Effector memory CD8-positive, alpha-beta T cell (primary cell): ENCODE measurements at regions not wholly inside any gene's neighbourhood (a gene's known extent, or its start where the extent isn't known, plus 50 kb on each side); places are given as distances from the start of the nearest gene placed in this dataset.

Experiments used
- ATAC-seq: fragments of 150-1000 bp; cut with Tn5 transposase; replicated peaks from 2 replicates; pipeline ENCODE4 v1.10.0; 2021; ENCODE audit warnings: mild to moderate bottlenecking, moderate library complexity
- DNase-seq, 3 experiments: peaks; one replicate each; pipeline ENCODE4 v3.0.0; 2021
- H3K27ac Mint-ChIP-seq, 2 donors: one replicate each; pipeline ENCODE4 v1.8.0; 2022; ENCODE audit warnings: mild to moderate bottlenecking in 2 of 2, mixed read lengths in 2 of 2, moderate library complexity in 2 of 2
- H3K27me3 Mint-ChIP-seq, 2 donors: one replicate each; pipeline ENCODE4 v1.8.0; 2022; ENCODE audit warnings: mixed read lengths in 2 of 2
- H3K36me3 Mint-ChIP-seq: one replicate; pipeline ENCODE4 v1.8.0; 2022; ENCODE audit warnings: mild to moderate bottlenecking, moderate library complexity, mixed read lengths; ENCODE audit not compliant: insufficient read depth
- H3K4me1 Mint-ChIP-seq, 2 donors: one replicate each; pipeline ENCODE4 v1.8.0; 2022; ENCODE audit warnings: low read depth in 2 of 2, mixed read lengths in 2 of 2
- H3K4me3 Mint-ChIP-seq, 2 donors: one replicate each; pipeline ENCODE4 v1.8.0; 2022; ENCODE audit warnings: mild to moderate bottlenecking in 2 of 2, mixed read lengths in 2 of 2, moderate library complexity in 2 of 2
- H3K9me3 Mint-ChIP-seq, 2 donors: one replicate each; pipeline ENCODE4 v1.8.0; 2022; ENCODE audit warnings: mixed read lengths in 2 of 2

- no peaks in the 10 kb centered on the region for H3K9me3 Mint-ChIP-seq
- H3K4me1 Mint-ChIP-seq = peaks cover 7 to 12% of the 10 kb centered on the region in 2 donors
- H3K4me3 Mint-ChIP-seq = no peak overlapping the region
- H3K27me3 Mint-ChIP-seq = no peaks in the 10 kb centered on the region
- ATAC-seq = no peak
- H3K36me3 Mint-ChIP-seq = peaks cover 4% of the 10 kb centered on the region
- no peak overlapping the region for H3K27ac Mint-ChIP-seq
- DNase-seq = no peak
These were observed 51.4 kb upstream of the ITM2B start for GRCh38 chr13:48181482-48182145.

DNA sequence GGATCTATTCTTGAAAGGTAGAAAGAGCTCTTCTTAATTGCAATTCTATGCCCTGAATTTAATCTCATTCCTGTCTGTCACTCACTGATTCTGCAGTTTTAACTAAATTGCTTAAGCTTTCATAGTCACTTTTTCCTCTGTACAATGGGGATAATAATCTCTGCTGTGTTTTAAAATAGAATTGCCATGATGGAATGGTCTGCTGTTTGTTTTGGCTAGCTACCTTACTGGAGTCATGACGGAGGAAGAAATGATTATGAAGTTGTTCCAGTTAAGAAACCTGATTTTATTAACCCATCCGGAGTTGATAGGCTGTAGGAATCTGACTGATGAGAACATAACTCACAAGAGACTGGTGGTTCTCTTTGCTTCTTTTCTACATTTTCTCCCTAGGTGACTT, 54.9 kb upstream of the ITM2B start:
- Mint-ChIP-seq H3K4me3 (no peak overlapping the region), H3K4me1 (peaks cover 0 to 1% of the 10 kb centered on the region in 2 donors), H3K9me3 (no peaks in the 10 kb centered on the region), H3K27ac (no peak overlapping the region), H3K36me3 (no peaks in the 10 kb centered on the region), H3K27me3 (no peaks in the 10 kb centered on the region)
- DNase-seq = no peak
- ATAC-seq = no peak

GRCh38 chr13:48176781-48177180, 56.2 kb upstream of the ITM2B start:
- DNase-seq (no peak), ATAC-seq (no peak)
- Mint-ChIP-seq H3K27ac (peak overlapping the region in 1 of 2 donors; percentile 33), H3K9me3 (no peaks in the 10 kb centered on the region), H3K4me1 (peaks cover 0 to 1% of the 10 kb centered on the region in 2 donors), H3K27me3 (no peaks in the 10 kb centered on the region), H3K4me3 (no peak overlapping the region), H3K36me3 (no peaks in the 10 kb centered on the region)

GRCh38 chr13:48175185-48175584, 57.8 kb upstream of the ITM2B start:
- Mint-ChIP-seq H3K27ac (no peak overlapping the region), H3K4me1 (no peaks in the 10 kb centered on the region), H3K4me3 (no peak overlapping the region), H3K9me3 (no peaks in the 10 kb centered on the region), H3K36me3 (no peaks in the 10 kb centered on the region), H3K27me3 (no peaks in the 10 kb centered on the region)
- ATAC-seq (no peak), DNase-seq (no peak)

- DNase-seq (no peak), ATAC-seq (no peak)
- Mint-ChIP-seq H3K27ac (no peak overlapping the region), H3K9me3 (no peaks in the 10 kb centered on the region), H3K27me3 (no peaks in the 10 kb centered on the region), H3K4me1 (no peaks in the 10 kb centered on the region), H3K36me3 (no peaks in the 10 kb centered on the region), H3K4me3 (no peak overlapping the region)
These were observed 65.1 kb upstream of the ITM2B start for GRCh38 chr13:48167866-48168265.

DNA sequence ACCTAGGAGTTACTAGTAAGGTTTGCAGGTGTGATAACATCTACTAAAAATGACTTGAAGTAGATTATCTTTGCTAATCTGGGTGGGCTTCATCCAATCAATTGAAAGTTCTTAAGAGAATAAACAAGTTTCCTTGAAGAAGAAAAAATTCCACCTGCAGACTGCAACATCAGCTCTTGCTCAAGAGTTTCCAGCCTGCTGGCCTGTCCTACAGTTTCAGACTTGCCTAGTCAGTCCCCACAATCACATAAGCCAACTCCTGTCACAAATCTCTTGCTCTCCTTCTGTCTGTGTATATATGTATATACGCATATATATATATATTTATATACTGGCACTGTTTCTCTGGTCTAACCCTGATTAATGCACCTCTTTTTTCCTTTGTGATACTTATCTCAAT, 67.3 kb upstream of the ITM2B start:
- H3K4me1 Mint-ChIP-seq = peaks cover 0 to 2% of the 10 kb centered on the region in 2 donors
- no peak overlapping the region for H3K4me3 Mint-ChIP-seq
- ATAC-seq (no peak), DNase-seq (no peak)
- H3K9me3 Mint-ChIP-seq = no peaks in the 10 kb centered on the region
- H3K36me3 Mint-ChIP-seq = no peaks in the 10 kb centered on the region
- no peak overlapping the region for H3K27ac Mint-ChIP-seq
- H3K27me3 Mint-ChIP-seq = no peaks in the 10 kb centered on the region

- Mint-ChIP-seq H3K27me3 (no peaks in the 10 kb centered on the region), H3K36me3 (no peaks in the 10 kb centered on the region), H3K4me1 (peaks cover 0 to 6% of the 10 kb centered on the region in 2 donors), H3K9me3 (no peaks in the 10 kb centered on the region), H3K27ac (no peak overlapping the region), H3K4me3 (no peak overlapping the region)
- ATAC-seq (no peak), DNase-seq (no peak)
These were observed 67.9 kb upstream of the ITM2B start for GRCh38 chr13:48165063-48165462.

DNA sequence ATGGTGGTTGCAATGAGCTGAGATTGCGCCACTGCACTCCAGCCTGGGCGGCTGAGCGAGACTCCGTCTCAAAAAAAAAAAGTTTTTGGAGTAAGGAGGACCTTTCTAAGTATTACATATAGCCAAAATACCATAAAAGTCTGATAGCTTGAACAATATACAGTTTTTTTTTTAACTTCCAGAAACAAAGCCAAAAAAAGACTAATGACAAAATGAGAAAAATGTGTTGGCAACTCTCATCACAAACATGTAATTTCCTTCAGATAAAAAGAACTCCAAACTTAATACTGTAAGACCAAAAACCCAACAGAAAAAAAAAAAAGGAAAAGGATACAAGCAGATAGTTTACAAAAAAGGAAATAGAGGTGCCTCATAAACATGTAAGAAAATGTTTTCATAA, 68.2 kb upstream of the MED4 start:
- Mint-ChIP-seq H3K9me3 (no peaks in the 10 kb centered on the region), H3K4me1 (peaks cover 2 to 10% of the 10 kb centered on the region in 2 donors), H3K4me3 (no peak overlapping the region), H3K27ac (no peak overlapping the region), H3K36me3 (no peaks in the 10 kb centered on the region), H3K27me3 (no peaks in the 10 kb centered on the region)
- no peak for DNase-seq
- ATAC-seq = no peak

DNA sequence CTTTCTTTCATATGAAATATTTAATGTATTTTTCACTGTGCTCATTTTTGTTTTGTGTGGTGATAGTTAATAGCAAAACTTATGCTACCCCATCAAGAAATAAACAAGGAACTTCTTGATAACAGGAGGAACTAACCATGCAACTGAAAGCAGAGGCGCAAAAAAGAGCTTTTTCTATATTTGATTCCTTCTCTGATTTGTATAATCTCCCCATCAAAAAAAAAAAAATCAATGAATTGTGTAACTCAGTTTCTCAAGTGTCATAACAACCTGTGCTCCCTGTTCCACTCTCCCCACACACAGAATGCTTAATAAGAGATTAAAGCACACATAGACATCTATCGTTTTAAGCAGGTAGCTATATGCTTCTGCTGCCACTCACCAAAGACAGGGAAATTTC, 67.3 kb upstream of the MED4 start:
- DNase-seq = no peak
- Mint-ChIP-seq H3K4me3 (no peak overlapping the region), H3K27me3 (no peaks in the 10 kb centered on the region), H3K36me3 (no peaks in the 10 kb centered on the region), H3K27ac (peak overlapping the region; percentile 3 to 11), H3K4me1 (peaks cover 2 to 11% of the 10 kb centered on the region in 2 donors), H3K9me3 (no peaks in the 10 kb centered on the region)
- no peak for ATAC-seq

DNA sequence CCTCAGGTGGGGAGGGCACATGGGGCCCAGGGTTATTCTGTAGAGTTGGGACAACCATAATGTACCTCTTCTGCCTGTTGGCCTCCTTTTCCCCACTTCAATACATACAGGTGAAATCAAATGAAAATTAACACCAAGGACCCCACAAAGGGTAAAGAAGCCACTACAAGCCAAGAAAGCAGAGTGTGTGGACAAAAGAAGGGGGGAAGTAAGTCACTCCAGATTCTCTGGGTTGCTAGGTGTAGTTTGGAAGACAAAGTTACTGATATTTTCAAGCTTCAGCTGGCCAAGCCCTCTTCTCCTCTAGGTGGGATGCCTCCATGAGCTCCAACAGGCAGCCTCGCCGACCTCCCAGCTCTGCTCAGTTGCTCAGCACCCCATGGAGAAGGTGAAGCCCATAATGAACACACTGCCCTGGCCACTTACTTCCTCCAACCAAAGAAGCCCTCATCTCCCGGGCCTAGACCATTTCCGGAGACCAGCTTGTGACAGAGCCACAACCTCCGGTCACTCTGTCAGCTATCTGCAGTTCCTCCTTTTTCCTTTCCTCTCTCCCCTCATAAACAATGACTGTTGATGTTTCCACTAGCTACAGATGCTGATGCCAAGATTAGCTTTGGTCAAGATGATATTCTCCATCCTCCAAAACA, 66.8 kb upstream of the MED4 start:
- Mint-ChIP-seq H3K36me3 (no peaks in the 10 kb centered on the region), H3K4me3 (no peak overlapping the region), H3K27ac (no peak overlapping the region), H3K4me1 (peaks cover 2 to 11% of the 10 kb centered on the region in 2 donors), H3K27me3 (no peaks in the 10 kb centered on the region), H3K9me3 (no peaks in the 10 kb centered on the region)
- no peak for ATAC-seq
- no peak for DNase-seq

DNA sequence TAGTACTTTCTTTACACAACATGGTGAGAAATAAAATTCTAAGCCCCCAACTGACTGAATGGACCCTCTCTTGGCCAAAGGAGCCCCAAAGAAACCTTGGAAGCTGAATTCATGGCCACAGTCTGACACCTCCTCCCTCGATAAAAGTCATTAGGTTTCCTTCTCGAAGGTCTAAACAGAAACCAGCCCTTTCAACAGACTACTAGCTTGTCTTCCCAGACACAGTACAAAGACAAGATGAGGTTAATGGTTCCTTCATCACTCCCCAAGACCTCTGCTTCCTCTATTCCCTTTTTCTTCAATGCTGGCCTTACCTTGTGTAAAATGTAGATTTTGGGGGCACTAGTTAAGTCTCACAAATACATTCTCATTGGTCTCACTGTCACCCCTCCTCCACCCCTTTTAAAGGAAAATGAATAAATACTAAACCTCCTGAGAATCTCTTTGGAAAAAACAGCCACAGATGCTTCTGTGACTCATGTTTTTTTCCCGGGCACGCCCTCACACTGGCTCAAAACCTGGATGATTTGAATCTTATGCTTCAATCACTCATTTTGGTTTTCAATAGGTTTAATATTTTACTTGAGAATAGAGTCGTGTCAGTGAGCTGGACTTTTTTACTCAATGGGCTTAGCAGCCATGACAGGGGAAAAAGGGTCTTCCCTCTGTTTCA, 65.8 kb upstream of the MED4 start:
- H3K4me1 Mint-ChIP-seq = peaks cover 6 to 18% of the 10 kb centered on the region in 2 donors
- ATAC-seq (no peak), DNase-seq (no peak)
- H3K4me3 Mint-ChIP-seq = no peak overlapping the region
- peak overlapping the region in 1 of 2 donors; percentile 6 for H3K27ac Mint-ChIP-seq
- no peaks in the 10 kb centered on the region for H3K9me3 Mint-ChIP-seq
- peaks cover 4% of the 10 kb centered on the region for H3K36me3 Mint-ChIP-seq
- no peaks in the 10 kb centered on the region for H3K27me3 Mint-ChIP-seq

DNA sequence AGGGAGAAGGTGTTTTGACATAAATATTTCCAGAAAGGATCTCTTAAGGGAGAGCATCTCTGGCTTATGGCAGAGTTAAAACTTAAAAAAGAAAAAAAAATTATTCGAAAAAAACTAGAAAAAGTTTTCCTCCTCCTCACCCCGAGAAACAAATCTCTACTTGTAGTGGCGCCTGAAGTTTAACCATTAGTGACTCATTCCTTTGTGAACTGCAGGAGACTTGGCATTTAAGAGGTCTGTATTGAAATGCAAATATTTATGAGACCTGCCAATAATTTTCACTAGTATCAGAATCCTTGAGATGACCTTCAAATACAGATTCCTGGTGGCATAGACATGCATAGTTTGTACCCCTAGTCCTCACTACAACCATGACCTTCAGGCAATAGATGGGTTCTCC, 64.9 kb upstream of the MED4 start:
- DNase-seq = no peak
- Mint-ChIP-seq H3K27ac (peak overlapping the region in 1 of 2 donors; percentile 6), H3K36me3 (peaks cover 14% of the 10 kb centered on the region), H3K9me3 (no peaks in the 10 kb centered on the region), H3K27me3 (no peaks in the 10 kb centered on the region), H3K4me1 (peaks cover 12 to 28% of the 10 kb centered on the region in 2 donors), H3K4me3 (no peak overlapping the region)
- ATAC-seq = no peak

- DNase-seq (no peak), ATAC-seq (no peak)
- Mint-ChIP-seq H3K9me3 (no peaks in the 10 kb centered on the region), H3K4me1 (peaks cover 14 to 32% of the 10 kb centered on the region in 2 donors), H3K27ac (no peak overlapping the region), H3K36me3 (peaks cover 17% of the 10 kb centered on the region), H3K4me3 (no peak overlapping the region), H3K27me3 (no peaks in the 10 kb centered on the region)
These were observed 64.5 kb upstream of the MED4 start for GRCh38 chr13:48159401-48159800.

DNA sequence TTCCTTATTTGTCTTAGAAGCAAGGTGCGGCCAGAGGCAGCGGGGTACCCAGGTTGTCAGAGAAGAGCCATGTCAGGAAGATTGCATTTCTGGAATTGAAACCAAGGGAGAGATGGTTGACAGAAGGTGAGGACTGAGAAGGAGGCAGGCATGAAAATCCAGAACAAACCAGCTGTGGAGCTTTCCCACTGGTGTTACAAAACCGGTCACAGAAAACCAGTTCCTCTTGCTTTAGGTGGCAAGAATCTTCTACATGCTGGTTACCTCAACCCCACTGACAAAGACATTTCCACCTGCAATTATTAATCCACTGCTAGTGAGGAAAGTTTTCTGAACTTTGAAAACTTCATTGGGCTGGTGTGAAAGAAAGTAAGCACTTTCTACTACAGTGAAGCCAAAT, 64.0 kb upstream of the MED4 start:
- Mint-ChIP-seq H3K27ac (no peak overlapping the region), H3K4me1 (peaks cover 18 to 37% of the 10 kb centered on the region in 2 donors), H3K4me3 (no peak overlapping the region), H3K27me3 (no peaks in the 10 kb centered on the region), H3K36me3 (peaks cover 17% of the 10 kb centered on the region), H3K9me3 (no peaks in the 10 kb centered on the region)
- DNase-seq (no peak), ATAC-seq (no peak)
